ENCODE measurements at regions not wholly inside any gene's neighbourhood (a gene's known extent, or its start where the extent isn't known, plus 50 kb on each side); places are given as distances from the start of the nearest gene placed in this dataset.

- WGBS (ENCODE audit: insufficient coverage) = 94% methylated on average over 5 of the region's 6 CpGs
- Mint-ChIP-seq H3K9me3 (peaks cover 0 to 6% (median 0%) of the 10 kb centered on the region in 7 donors), H3K36me3 (no peaks in the 10 kb centered on the region), H3K4me1 (no peaks in the 10 kb centered on the region), H3K27ac (no peak overlapping the region), H3K4me3 (no peak overlapping the region), H3K27me3 (ENCODE audit: low read depth in 3 of 3) (no peaks in the 10 kb centered on the region)
- no peak for DNase-seq
- Histone ChIP-seq H3K4me3 (replicated peaks in 1 of 3; ENCODE audit: low read depth in 2 of 3, low read length in 3 of 3) (no peak overlapping the region), H4K20me1 (ENCODE audit: insufficient read depth, low read length) (no peaks in the 10 kb centered on the region), H3K27ac (ENCODE audit: low read depth in 1 of 2, low read length in 2 of 2) (no peak overlapping the region), H3K36me3 (replicated peaks in 1 of 2; ENCODE audit: control insufficient read depth in 1 of 2, insufficient read depth in 2 of 2, low read length in 2 of 2) (no peaks in the 10 kb centered on the region), H2AFZ (ENCODE audit: insufficient read depth, low read depth, low read length, poor library complexity, severe bottlenecking) (no peak overlapping the region), H3K9ac (ENCODE audit: insufficient read depth, low read length, poor library complexity, severe bottlenecking) (no peak overlapping the region), H3K9me3 (replicated peaks in 1 of 2; ENCODE audit: control insufficient read depth in 1 of 2, insufficient read depth in 1 of 2, low read length in 2 of 2) (no peaks in the 10 kb centered on the region), H3K79me2 (ENCODE audit: insufficient read depth, low read length) (no peaks in the 10 kb centered on the region), H3K4me2 (replicated peaks; ENCODE audit: extremely low read depth, low read length, poor library complexity, severe bottlenecking) (no peak overlapping the region), H3K27me3 (ENCODE audit: control insufficient read depth in 2 of 2, insufficient read depth in 2 of 2, low read length in 2 of 2) (no peaks in the 10 kb centered on the region), H3K4me1 (ENCODE audit: control insufficient read depth in 1 of 2, insufficient read depth in 2 of 2, low read length in 2 of 2) (no peaks in the 10 kb centered on the region)
- TF ChIP-seq CTCF (IDR thresholded peaks at IDR 0.05) = no peak
- intact Hi-C loops (cut with micrococcal nuclease) = no loop called here
Observed at GRCh38 chr18:70641156-70641775, 352.4 kb downstream of the SOCS6 start.

GRCh38 chr18:70640336-70640887, 351.6 kb downstream of the SOCS6 start:
- no peaks in the 10 kb centered on the region for H3K36me3 Mint-ChIP-seq
- TF ChIP-seq CTCF (IDR thresholded peaks at IDR 0.05) = no peak
- no peaks in the 10 kb centered on the region for H3K4me1 Mint-ChIP-seq
- H3K36me3 ChIP-seq (replicated peaks in 1 of 2; ENCODE audit: control insufficient read depth in 1 of 2, insufficient read depth in 2 of 2, low read length in 2 of 2) = no peaks in the 10 kb centered on the region
- H3K4me3 Mint-ChIP-seq = no peak overlapping the region
- intact Hi-C loops (cut with micrococcal nuclease) = no loop called here
- H3K79me2 ChIP-seq (ENCODE audit: insufficient read depth, low read length) = no peaks in the 10 kb centered on the region
- H4K20me1 ChIP-seq (ENCODE audit: insufficient read depth, low read length) = no peaks in the 10 kb centered on the region
- DNase-seq = no peak
- H3K27me3 ChIP-seq (ENCODE audit: control insufficient read depth in 2 of 2, insufficient read depth in 2 of 2, low read length in 2 of 2) = no peaks in the 10 kb centered on the region
- H3K27ac ChIP-seq (ENCODE audit: low read depth in 1 of 2, low read length in 2 of 2) = no peak overlapping the region
- H3K4me1 ChIP-seq (ENCODE audit: control insufficient read depth in 1 of 2, insufficient read depth in 2 of 2, low read length in 2 of 2) = no peaks in the 10 kb centered on the region
- H3K9me3 Mint-ChIP-seq = peaks cover 0 to 6% (median 0%) of the 10 kb centered on the region in 7 donors
- no peak overlapping the region for H3K9ac ChIP-seq (ENCODE audit: insufficient read depth, low read length, poor library complexity, severe bottlenecking)
- H3K27me3 Mint-ChIP-seq (ENCODE audit: low read depth in 3 of 3) = no peaks in the 10 kb centered on the region
- H3K4me2 ChIP-seq (replicated peaks; ENCODE audit: extremely low read depth, low read length, poor library complexity, severe bottlenecking) = no peak overlapping the region
- no peaks in the 10 kb centered on the region for H3K9me3 ChIP-seq (replicated peaks in 1 of 2; ENCODE audit: control insufficient read depth in 1 of 2, insufficient read depth in 1 of 2, low read length in 2 of 2)
- no peak overlapping the region for H3K4me3 ChIP-seq (replicated peaks in 1 of 3; ENCODE audit: low read depth in 2 of 3, low read length in 3 of 3)
- no peak overlapping the region for H2AFZ ChIP-seq (ENCODE audit: insufficient read depth, low read depth, low read length, poor library complexity, severe bottlenecking)
- 40% methylated on average over 2 of the region's 2 CpGs for WGBS (ENCODE audit: insufficient coverage)
- no peak overlapping the region for H3K27ac Mint-ChIP-seq

Measured in CD14-positive monocyte (primary cell).